IMR-90 (cell line): ENCODE measurements at regions not wholly inside any gene's neighbourhood (a gene's known extent, or its start where the extent isn't known, plus 50 kb on each side); places are given as distances from the start of the nearest gene placed in this dataset.

Experiments used
- BHLHE40 ChIP-seq: fragments of 150-350 bp; IDR thresholded peaks from 2 replicates; pipeline ENCODE4 v1.6.1; 2016; ENCODE audit warnings: mild to moderate bottlenecking, low read depth, low read length
- CEBPB ChIP-seq: IDR thresholded peaks from 2 replicates; pipeline ENCODE4 v1.6.1; 2012; ENCODE audit warnings: low read depth, low read length, improper control_type of control experiment
- FOS ChIP-seq: fragments of 150-350 bp; IDR thresholded peaks from 2 replicates; pipeline ENCODE4 v1.6.1; 2016; ENCODE audit warnings: low read depth, low read length
- MAZ ChIP-seq: IDR thresholded peaks from 2 replicates; pipeline ENCODE4 v1.6.1; 2012; ENCODE audit warnings: low read depth, mild to moderate bottlenecking, low read length, improper control_type of control experiment, moderate library complexity, borderline replicate concordance
- MXI1 ChIP-seq: IDR thresholded peaks from 2 replicates; pipeline ENCODE4 v1.6.1; 2012; ENCODE audit warnings: low read depth, mild to moderate bottlenecking, low read length, moderate library complexity, borderline replicate concordance
- NFE2L2 ChIP-seq: fragments of 150-350 bp; IDR thresholded peaks from 2 replicates; pipeline ENCODE4 v1.6.1; 2016; ENCODE audit warnings: low read depth, mild to moderate bottlenecking, low read length
- POLR2A ChIP-seq: IDR thresholded peaks from 2 replicates; pipeline ENCODE4 v1.6.1; 2012; ENCODE audit warnings: mild to moderate bottlenecking, low read depth, low read length
- RAD21 ChIP-seq: IDR thresholded peaks from 2 replicates; pipeline ENCODE4 v1.6.1; 2012; ENCODE audit warnings: low read length, improper control_type of control experiment
- RCOR1 ChIP-seq: IDR thresholded peaks from 2 replicates; pipeline ENCODE4 v1.6.1; 2012; ENCODE audit warnings: mild to moderate bottlenecking, low read length, improper control_type of control experiment; ENCODE audit not compliant: insufficient replicate concordance
- RFX5 ChIP-seq: IDR thresholded peaks from 2 replicates; pipeline ENCODE4 v1.8.0; 2012; ENCODE audit warnings: low read depth, mild to moderate bottlenecking, low read length, moderate library complexity
- SMC3 ChIP-seq: fragments of 150-350 bp; IDR thresholded peaks from 2 replicates; pipeline ENCODE4 v1.6.1; 2016; ENCODE audit warnings: low read depth, mild to moderate bottlenecking, antibody characterized with exemption, low read length, moderate library complexity
- TF ChIP-seq, protein P1 (sequence below): conservative IDR thresholded peaks from 2 replicates; pipeline ENCODE4 v1.5.1; 2012; ENCODE audit warnings: mild to moderate bottlenecking, low read depth, low read length, improper control_type of control experiment
- TF ChIP-seq, protein P2 (sequence below): fragments of 150-350 bp; IDR thresholded peaks from 2 replicates; pipeline ENCODE4 v1.6.1; 2017; ENCODE audit warnings: mild to moderate bottlenecking, antibody characterized with exemption, low read length, low read depth

- TF ChIP-seq, protein P1, sequence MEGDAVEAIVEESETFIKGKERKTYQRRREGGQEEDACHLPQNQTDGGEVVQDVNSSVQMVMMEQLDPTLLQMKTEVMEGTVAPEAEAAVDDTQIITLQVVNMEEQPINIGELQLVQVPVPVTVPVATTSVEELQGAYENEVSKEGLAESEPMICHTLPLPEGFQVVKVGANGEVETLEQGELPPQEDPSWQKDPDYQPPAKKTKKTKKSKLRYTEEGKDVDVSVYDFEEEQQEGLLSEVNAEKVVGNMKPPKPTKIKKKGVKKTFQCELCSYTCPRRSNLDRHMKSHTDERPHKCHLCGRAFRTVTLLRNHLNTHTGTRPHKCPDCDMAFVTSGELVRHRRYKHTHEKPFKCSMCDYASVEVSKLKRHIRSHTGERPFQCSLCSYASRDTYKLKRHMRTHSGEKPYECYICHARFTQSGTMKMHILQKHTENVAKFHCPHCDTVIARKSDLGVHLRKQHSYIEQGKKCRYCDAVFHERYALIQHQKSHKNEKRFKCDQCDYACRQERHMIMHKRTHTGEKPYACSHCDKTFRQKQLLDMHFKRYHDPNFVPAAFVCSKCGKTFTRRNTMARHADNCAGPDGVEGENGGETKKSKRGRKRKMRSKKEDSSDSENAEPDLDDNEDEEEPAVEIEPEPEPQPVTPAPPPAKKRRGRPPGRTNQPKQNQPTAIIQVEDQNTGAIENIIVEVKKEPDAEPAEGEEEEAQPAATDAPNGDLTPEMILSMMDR, result no peak
- TF ChIP-seq POLR2A (no peak), CEBPB (no peak), NFE2L2 (no peak), RFX5 (no peak), RAD21 (no peak), BHLHE40 (no peak), FOS (no peak), RCOR1 (no peak), SMC3 (no peak), MAZ (no peak), MXI1 (no peak)
- TF ChIP-seq, protein P2, sequence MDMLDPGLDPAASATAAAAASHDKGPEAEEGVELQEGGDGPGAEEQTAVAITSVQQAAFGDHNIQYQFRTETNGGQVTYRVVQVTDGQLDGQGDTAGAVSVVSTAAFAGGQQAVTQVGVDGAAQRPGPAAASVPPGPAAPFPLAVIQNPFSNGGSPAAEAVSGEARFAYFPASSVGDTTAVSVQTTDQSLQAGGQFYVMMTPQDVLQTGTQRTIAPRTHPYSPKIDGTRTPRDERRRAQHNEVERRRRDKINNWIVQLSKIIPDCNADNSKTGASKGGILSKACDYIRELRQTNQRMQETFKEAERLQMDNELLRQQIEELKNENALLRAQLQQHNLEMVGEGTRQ, result no peak
Observed at GRCh38 chr6:82681119-82681714, 317.6 kb downstream of the TPBG start.
